Neural crest cell (in vitro differentiated cells): ENCODE measurements at regions not wholly inside any gene's neighbourhood (a gene's known extent, or its start where the extent isn't known, plus 50 kb on each side); places are given as distances from the start of the nearest gene placed in this dataset.

Experiments used
- DNase-seq: peaks from one replicate; pipeline ENCODE4 v3.0.0; 2021; ENCODE audit warnings: low read depth, mixed read lengths, low spot score
- H3K27ac Mint-ChIP-seq: one replicate; pipeline ENCODE4 v1.8.0; 2021; ENCODE audit warnings: mild to moderate bottlenecking, mixed read lengths; ENCODE audit not compliant: unreplicated experiment
- H3K27me3 Mint-ChIP-seq: 2 replicates; pipeline ENCODE4 v1.8.0; 2021; ENCODE audit warnings: low read depth, mild to moderate bottlenecking, mixed read lengths
- H3K36me3 Mint-ChIP-seq: 2 replicates; pipeline ENCODE4 v1.8.0; 2021; ENCODE audit warnings: low read depth, mild to moderate bottlenecking, mixed read lengths
- H3K4me1 Mint-ChIP-seq: 2 replicates; pipeline ENCODE4 v1.8.0; 2021; ENCODE audit warnings: mixed read lengths
- H3K4me3 Mint-ChIP-seq: one replicate; pipeline ENCODE4 v1.8.0; 2021; ENCODE audit warnings: mild to moderate bottlenecking, mixed read lengths
- H3K9me3 Mint-ChIP-seq: 2 replicates; pipeline ENCODE4 v1.8.0; 2021; ENCODE audit warnings: mixed read lengths
- TF ChIP-seq, protein P1 (sequence below): fragments of 200-600 bp; sonication (generic); conservative IDR thresholded peaks from 2 replicates; pipeline ENCODE4 v1.5.0; 2021; ENCODE audit warnings: antibody characterized with exemption, mild to moderate bottlenecking

GRCh38 chr12:126492181-126492580 lies 1426.9 kb downstream of the AACS start:
- H3K36me3 Mint-ChIP-seq: peaks cover 4% of the 10 kb centered on the region
- no peak overlapping the region for H3K4me3 Mint-ChIP-seq
- H3K27me3 Mint-ChIP-seq: no peaks in the 10 kb centered on the region
- DNase-seq: no peak
- no peak overlapping the region for H3K27ac Mint-ChIP-seq
- peaks cover 7% of the 10 kb centered on the region for H3K9me3 Mint-ChIP-seq
- peaks cover 3% of the 10 kb centered on the region for H3K4me1 Mint-ChIP-seq
- TF ChIP-seq, protein P1, sequence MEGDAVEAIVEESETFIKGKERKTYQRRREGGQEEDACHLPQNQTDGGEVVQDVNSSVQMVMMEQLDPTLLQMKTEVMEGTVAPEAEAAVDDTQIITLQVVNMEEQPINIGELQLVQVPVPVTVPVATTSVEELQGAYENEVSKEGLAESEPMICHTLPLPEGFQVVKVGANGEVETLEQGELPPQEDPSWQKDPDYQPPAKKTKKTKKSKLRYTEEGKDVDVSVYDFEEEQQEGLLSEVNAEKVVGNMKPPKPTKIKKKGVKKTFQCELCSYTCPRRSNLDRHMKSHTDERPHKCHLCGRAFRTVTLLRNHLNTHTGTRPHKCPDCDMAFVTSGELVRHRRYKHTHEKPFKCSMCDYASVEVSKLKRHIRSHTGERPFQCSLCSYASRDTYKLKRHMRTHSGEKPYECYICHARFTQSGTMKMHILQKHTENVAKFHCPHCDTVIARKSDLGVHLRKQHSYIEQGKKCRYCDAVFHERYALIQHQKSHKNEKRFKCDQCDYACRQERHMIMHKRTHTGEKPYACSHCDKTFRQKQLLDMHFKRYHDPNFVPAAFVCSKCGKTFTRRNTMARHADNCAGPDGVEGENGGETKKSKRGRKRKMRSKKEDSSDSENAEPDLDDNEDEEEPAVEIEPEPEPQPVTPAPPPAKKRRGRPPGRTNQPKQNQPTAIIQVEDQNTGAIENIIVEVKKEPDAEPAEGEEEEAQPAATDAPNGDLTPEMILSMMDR: no peak

DNA sequence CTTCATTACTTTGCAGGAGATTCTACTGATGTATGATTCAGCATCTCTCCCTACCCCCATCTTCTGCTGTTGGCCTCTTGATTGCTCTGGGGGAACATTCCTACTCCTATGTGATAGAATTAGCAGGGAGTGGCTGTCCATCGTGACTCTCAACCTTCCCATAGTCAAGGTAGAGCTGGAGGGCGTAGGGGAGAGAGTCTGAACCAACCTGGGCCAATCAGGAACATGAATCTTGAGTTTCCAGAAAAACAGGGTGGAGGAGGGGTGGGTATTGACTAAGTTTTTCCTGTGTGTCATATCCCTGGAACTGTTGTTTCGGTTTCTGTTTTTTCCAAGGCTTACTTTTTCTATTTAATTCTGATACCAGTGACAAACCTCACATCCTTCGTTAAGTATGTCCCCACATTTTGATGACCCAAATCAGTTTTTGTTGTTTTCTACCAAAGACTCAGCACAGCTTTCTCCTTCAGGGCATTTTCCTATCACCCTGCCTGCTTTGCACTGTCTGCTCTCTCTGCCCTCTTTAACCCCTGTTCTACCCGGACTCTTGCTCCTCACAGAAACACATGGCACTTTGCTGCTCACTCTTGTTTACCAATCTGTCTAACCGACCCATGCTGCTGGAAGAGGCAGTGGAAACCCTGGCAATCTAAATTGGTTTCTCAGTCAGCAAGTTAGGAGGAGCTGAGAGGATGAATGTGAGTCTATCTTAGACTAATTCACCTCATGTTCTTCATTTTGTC lies 1428.3 kb downstream of the AACS start:
- Mint-ChIP-seq H3K4me3 (no peak overlapping the region), H3K9me3 (peaks cover 7% of the 10 kb centered on the region), H3K36me3 (peaks cover 4% of the 10 kb centered on the region), H3K27ac (no peak overlapping the region), H3K4me1 (peaks cover 3% of the 10 kb centered on the region), H3K27me3 (no peaks in the 10 kb centered on the region)
- no peak for DNase-seq
- TF ChIP-seq, protein P1: no peak

DNA sequence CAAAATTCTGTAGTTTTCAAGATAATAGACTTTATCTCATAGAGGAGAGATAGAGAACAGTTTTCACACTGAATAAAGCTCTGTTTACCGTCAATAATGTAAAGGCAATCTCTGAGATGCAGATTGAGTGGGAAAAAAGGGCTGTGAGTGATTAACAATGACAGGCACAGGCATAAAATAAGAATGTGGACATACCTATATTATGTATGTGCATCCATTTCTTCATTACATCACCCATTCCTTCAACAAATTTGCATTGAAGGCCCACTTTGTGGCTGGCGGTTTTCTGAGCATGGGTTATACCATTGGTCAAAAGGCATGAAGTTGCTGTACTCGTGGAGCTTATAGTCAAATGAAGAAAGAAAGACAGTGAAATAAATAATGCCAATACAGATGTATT lies 1431.0 kb downstream of the AACS start:
- TF ChIP-seq, protein P1: no peak
- Mint-ChIP-seq H3K36me3 (no peaks in the 10 kb centered on the region), H3K9me3 (no peaks in the 10 kb centered on the region), H3K27ac (no peak overlapping the region), H3K4me1 (peaks cover 3% of the 10 kb centered on the region), H3K27me3 (no peaks in the 10 kb centered on the region), H3K4me3 (no peak overlapping the region)
- DNase-seq: no peak

- H3K27me3 Mint-ChIP-seq: no peaks in the 10 kb centered on the region
- H3K9me3 Mint-ChIP-seq: peaks cover 8% of the 10 kb centered on the region
- H3K27ac Mint-ChIP-seq: no peak overlapping the region
- no peak overlapping the region for H3K4me3 Mint-ChIP-seq
- TF ChIP-seq, protein P1: no peak
- no peaks in the 10 kb centered on the region for H3K36me3 Mint-ChIP-seq
- H3K4me1 Mint-ChIP-seq: no peaks in the 10 kb centered on the region
- DNase-seq: no peak
Measured at GRCh38 chr12:126506426-126507182, 1441.4 kb downstream of the AACS start.

GRCh38 chr12:126507231-126507630 lies 1442.0 kb downstream of the AACS start:
- Mint-ChIP-seq H3K27me3 (no peaks in the 10 kb centered on the region), H3K36me3 (no peaks in the 10 kb centered on the region), H3K4me1 (no peaks in the 10 kb centered on the region), H3K4me3 (no peak overlapping the region), H3K27ac (no peak overlapping the region), H3K9me3 (peaks cover 8% of the 10 kb centered on the region)
- no peak for DNase-seq
- TF ChIP-seq, protein P1: no peak
